Esophagus muscularis mucosa (tissue), 4 donors: ENCODE measurements at regions not wholly inside any gene's neighbourhood (a gene's known extent, or its start where the extent isn't known, plus 50 kb on each side); places are given as distances from the start of the nearest gene placed in this dataset.

ENCODE experiments used
- DNase-seq: peaks from one replicate; pipeline ENCODE4 v3.0.0-alpha.2; 2017; ENCODE audit errors: extremely low spot score
- H3K27ac ChIP-seq, 4 donors: fragments of 200-600 bp; sonication (generic); replicated peaks in 1 of 4; 1 replicate in 3 of 4; 2 replicates in 1 of 4; pipeline ENCODE4 v1.5.1; 2016 to 2019; ENCODE audit warnings: mild to moderate bottlenecking in 1 of 4
- H3K27me3 ChIP-seq, 4 donors: fragments of 200-600 bp; sonication (generic); one replicate each; pipeline versions ENCODE4 v1.5.1 to v1.6.0; 2016 to 2019
- H3K36me3 ChIP-seq, 4 donors: fragments of 200-600 bp; sonication (generic); one replicate each; pipeline ENCODE4 v1.5.1; 2016 to 2019
- H3K4me1 ChIP-seq, 4 donors: fragments of 200-600 bp; sonication (generic); one replicate each; pipeline ENCODE4 v1.5.1; 2016 to 2019
- H3K4me3 ChIP-seq, 4 donors: fragments of 200-600 bp; sonication (generic); 1 replicate in 2 of 4; 2 replicates in 2 of 4; pipeline ENCODE4 v1.5.1; 2016 to 2019; ENCODE audit warnings: mild to moderate bottlenecking in 4 of 4, moderate library complexity in 1 of 4
- H3K9me3 ChIP-seq, 4 donors: fragments of 200-600 bp; sonication (generic); 1 replicate in 3 of 4; 2 replicates in 1 of 4; pipeline ENCODE4 v1.5.1; 2016 to 2019
- CTCF ChIP-seq, 3 experiments: fragments of 200-600 bp in 2 of 3; fragments of 450-650 bp in 1 of 3; sonication (generic) in 2 of 3; IDR thresholded peaks; one replicate each; pipeline ENCODE4 v1.5.1; 2017 to 2019; ENCODE audit warnings: antibody characterized with exemption in 3 of 3, mild to moderate bottlenecking in 2 of 3, moderate library complexity in 1 of 3
- EP300 ChIP-seq: sonication (generic); formaldehyde crosslinking; IDR thresholded peaks from one replicate; pipeline ENCODE4 v1.6.1; 2017; ENCODE audit warnings: antibody characterized with exemption
- POLR2A ChIP-seq: fragments of 450-650 bp; IDR thresholded peaks from one replicate; pipeline ENCODE4 v1.6.1; 2017; ENCODE audit warnings: antibody characterized with exemption, moderate library complexity, mild to moderate bottlenecking, low read depth
- POLR2AphosphoS5 ChIP-seq, 2 donors: sonication (generic); formaldehyde crosslinking; IDR thresholded peaks; one replicate each; pipeline ENCODE4 v1.6.1; 2017; ENCODE audit warnings: antibody characterized with exemption in 2 of 2
- WGBS: methylation state at CpG from one replicate; pipeline ENCODE4 v1.1.5; 2018; 5-methylcytosine and 5-hydroxymethylcytosine counted together
- intact Hi-C: fragments of 100-400 bp; cut with DNase I; formaldehyde crosslinking; loops from one replicate; pipeline ENCODE4 v1.15.1; 2023

- Histone ChIP-seq H3K27ac (peak overlapping the region in 3 of 4 donors; percentile 49 to 84 (median 58)), H3K27me3 (no peaks in the 10 kb centered on the region), H3K9me3 (no peaks in the 10 kb centered on the region), H3K36me3 (no peaks in the 10 kb centered on the region), H3K4me1 (peaks cover 69 to 77% (median 74%) of the 10 kb centered on the region in 4 donors), H3K4me3 (no peak overlapping the region)
- no peak for DNase-seq
- TF ChIP-seq POLR2AphosphoS5 (IDR thresholded peaks at IDR 0.05): no peak
- no peak for TF ChIP-seq EP300
- no peak for TF ChIP-seq CTCF (IDR thresholded peaks at IDR 0.05)
- TF ChIP-seq POLR2A: no peak
- 98% methylated on average over 4 of the region's 4 CpGs for WGBS
- intact Hi-C loops: no loop called here
These were observed 86.2 kb upstream of the HAAO start for GRCh38 chr2:42878581-42878980.

- no peak for TF ChIP-seq POLR2AphosphoS5 (IDR thresholded peaks at IDR 0.05)
- 88% methylated on average over 1 of the region's 1 CpG for WGBS
- Histone ChIP-seq H3K9me3 (no peaks in the 10 kb centered on the region), H3K4me3 (no peak overlapping the region), H3K36me3 (no peaks in the 10 kb centered on the region), H3K27ac (peak overlapping the region in 3 of 4 donors; percentile 49 to 84 (median 58)), H3K27me3 (no peaks in the 10 kb centered on the region), H3K4me1 (peaks cover 74 to 81% (median 77%) of the 10 kb centered on the region in 4 donors)
- intact Hi-C loops: no loop called here
- DNase-seq: no peak
These were observed 85.6 kb upstream of the HAAO start for GRCh38 chr2:42877936-42878335.

- intact Hi-C loops: no loop called here
- Histone ChIP-seq H3K4me1 (peaks cover 75 to 83% (median 77%) of the 10 kb centered on the region in 4 donors), H3K4me3 (no peak overlapping the region), H3K36me3 (no peaks in the 10 kb centered on the region), H3K27me3 (no peaks in the 10 kb centered on the region), H3K9me3 (no peaks in the 10 kb centered on the region), H3K27ac (peak overlapping the region in 2 of 4 donors; percentile 7 to 84)
- DNase-seq: no peak
- 70% methylated on average over 3 of the region's 3 CpGs for WGBS
- no peak for TF ChIP-seq POLR2AphosphoS5 (IDR thresholded peaks at IDR 0.05)
- TF ChIP-seq POLR2A: no peak
- TF ChIP-seq EP300: no peak
- no peak for TF ChIP-seq CTCF (IDR thresholded peaks at IDR 0.05)
These were observed 85.1 kb upstream of the HAAO start for GRCh38 chr2:42877511-42877910.

GRCh38 chr2:42876326-42876751 lies 84.0 kb upstream of the HAAO start:
- intact Hi-C loops: no loop called here
- TF ChIP-seq EP300 (no peak), CTCF (IDR thresholded peaks at IDR 0.05) (no peak), POLR2A (no peak), POLR2AphosphoS5 (IDR thresholded peaks at IDR 0.05) (no peak)
- peaks cover 73 to 86% (median 76%) of the 10 kb centered on the region in 4 donors for H3K4me1 ChIP-seq

GRCh38 chr2:42875880-42876279 lies 83.5 kb upstream of the HAAO start:
- intact Hi-C loops: no loop called here
- H3K9me3 ChIP-seq: no peaks in the 10 kb centered on the region
- WGBS: 86% methylated on average over 3 of the region's 3 CpGs
- H3K36me3 ChIP-seq: no peaks in the 10 kb centered on the region
- no peak for DNase-seq
- H3K27ac ChIP-seq: peak overlapping the region; percentile 76 to 84 (median 81)
- H3K27me3 ChIP-seq: no peaks in the 10 kb centered on the region
- peaks cover 69 to 82% (median 72%) of the 10 kb centered on the region in 4 donors for H3K4me1 ChIP-seq
- TF ChIP-seq EP300 (no peak), CTCF (IDR thresholded peaks at IDR 0.05) (no peak), POLR2A (no peak), POLR2AphosphoS5 (IDR thresholded peaks at IDR 0.05) (no peak)
- no peak overlapping the region for H3K4me3 ChIP-seq

More at GRCh38 chr2:42876326-42876751, 84.0 kb upstream of the HAAO start:
- Histone ChIP-seq H3K27ac (peak overlapping the region; percentile 76 to 84 (median 81)), H3K27me3 (no peaks in the 10 kb centered on the region), H3K36me3 (no peaks in the 10 kb centered on the region), H3K9me3 (no peaks in the 10 kb centered on the region), H3K4me3 (no peak overlapping the region)
- WGBS: 87% methylated on average over 11 of the region's 11 CpGs
- no peak for DNase-seq
